Body of pancreas (tissue), 4 donors: ENCODE measurements at regions not wholly inside any gene's neighbourhood (a gene's known extent, or its start where the extent isn't known, plus 50 kb on each side); places are given as distances from the start of the nearest gene placed in this dataset.

Experiments
- POLR2A ChIP-seq, 3 donors: fragments of 450-650 bp; IDR thresholded peaks; one replicate each; pipeline ENCODE4 v1.6.1; 2016; ENCODE audit warnings: antibody characterized with exemption in 3 of 3, mild to moderate bottlenecking in 2 of 3
- TF ChIP-seq, protein P1 (sequence below), 7 experiments: fragments of 450-650 bp in 4 of 7; fragments of 200-600 bp in 3 of 7; sonication (generic) in 3 of 7; IDR thresholded peaks; one replicate each; pipeline ENCODE4 v1.5.1; 2016 to 2019; ENCODE audit warnings: antibody characterized with exemption in 7 of 7

DNA sequence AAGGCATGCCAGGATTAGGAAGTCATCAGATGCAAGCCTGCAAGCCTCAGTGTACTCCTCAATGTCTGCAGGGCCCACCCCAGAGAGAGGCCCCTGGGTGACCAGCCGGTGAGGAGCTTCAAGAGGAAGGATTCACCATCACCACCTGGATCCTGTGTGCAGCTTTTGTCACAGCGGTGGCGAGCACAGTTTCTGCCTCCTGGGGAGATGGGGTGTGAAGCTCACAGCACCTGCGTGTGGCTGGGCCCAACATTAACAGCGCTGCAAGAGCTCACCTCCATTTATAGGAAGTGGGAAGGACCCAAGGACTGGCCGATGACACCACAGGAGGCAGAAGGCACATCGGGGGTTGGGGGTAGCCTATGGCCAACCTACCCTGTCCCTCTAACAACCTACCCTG lies 235.3 kb downstream of the CTTN start:
- TF ChIP-seq, protein P1, sequence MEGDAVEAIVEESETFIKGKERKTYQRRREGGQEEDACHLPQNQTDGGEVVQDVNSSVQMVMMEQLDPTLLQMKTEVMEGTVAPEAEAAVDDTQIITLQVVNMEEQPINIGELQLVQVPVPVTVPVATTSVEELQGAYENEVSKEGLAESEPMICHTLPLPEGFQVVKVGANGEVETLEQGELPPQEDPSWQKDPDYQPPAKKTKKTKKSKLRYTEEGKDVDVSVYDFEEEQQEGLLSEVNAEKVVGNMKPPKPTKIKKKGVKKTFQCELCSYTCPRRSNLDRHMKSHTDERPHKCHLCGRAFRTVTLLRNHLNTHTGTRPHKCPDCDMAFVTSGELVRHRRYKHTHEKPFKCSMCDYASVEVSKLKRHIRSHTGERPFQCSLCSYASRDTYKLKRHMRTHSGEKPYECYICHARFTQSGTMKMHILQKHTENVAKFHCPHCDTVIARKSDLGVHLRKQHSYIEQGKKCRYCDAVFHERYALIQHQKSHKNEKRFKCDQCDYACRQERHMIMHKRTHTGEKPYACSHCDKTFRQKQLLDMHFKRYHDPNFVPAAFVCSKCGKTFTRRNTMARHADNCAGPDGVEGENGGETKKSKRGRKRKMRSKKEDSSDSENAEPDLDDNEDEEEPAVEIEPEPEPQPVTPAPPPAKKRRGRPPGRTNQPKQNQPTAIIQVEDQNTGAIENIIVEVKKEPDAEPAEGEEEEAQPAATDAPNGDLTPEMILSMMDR (IDR thresholded peaks at IDR 0.05), result no peak
- no peak for TF ChIP-seq POLR2A (IDR thresholded peaks at IDR 0.05)
